ENCODE measurements at regions not wholly inside any gene's neighbourhood (a gene's known extent, or its start where the extent isn't known, plus 50 kb on each side); places are given as distances from the start of the nearest gene placed in this dataset.

DNA sequence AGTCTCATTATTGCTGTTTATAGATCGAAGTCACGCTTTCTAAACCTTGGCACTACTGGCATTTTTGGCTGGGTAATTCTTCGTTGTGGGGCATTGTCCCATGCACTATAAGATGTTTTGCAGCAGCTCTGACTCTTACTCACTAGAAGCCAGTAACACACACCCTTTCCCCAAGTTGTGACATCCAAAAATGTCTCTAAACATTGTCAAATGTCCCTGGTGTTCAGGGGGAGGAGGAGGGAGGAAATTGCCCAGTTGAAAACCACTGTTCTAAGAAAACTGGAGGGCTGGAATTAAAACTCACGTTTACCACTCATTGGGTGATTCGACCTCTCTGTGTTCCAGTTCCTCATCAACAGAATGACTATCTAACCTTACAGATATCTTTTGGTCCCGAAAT is 115.7 kb upstream of the KLF7 start:
- Histone ChIP-seq H3K27ac (ENCODE audit: extremely low read depth, low read depth, low read length) (no peak overlapping the region), H3K36me3 (ENCODE audit: control insufficient read depth, insufficient read depth, low read length) (no peaks in the 10 kb centered on the region), H3K27me3 (ENCODE audit: control insufficient read depth in 2 of 2, insufficient read depth in 2 of 2, low read length in 2 of 2) (no peaks in the 10 kb centered on the region), H3K9me1 (ENCODE audit: control insufficient read depth, insufficient read depth, low read length) (no peaks in the 10 kb centered on the region), H4K20me1 (replicated peaks; ENCODE audit: control insufficient read depth, insufficient read depth, low read length) (no peaks in the 10 kb centered on the region), H3K4me1 (replicated peaks in 1 of 2; ENCODE audit: control insufficient read depth in 2 of 2, insufficient read depth in 2 of 2, low read length in 2 of 2) (no peaks in the 10 kb centered on the region; a peak in 1 of 5 replicates), H3K9ac (ENCODE audit: insufficient read depth in 1 of 2, low read depth in 2 of 2, low read length in 2 of 2) (no peak overlapping the region), H2AFZ (ENCODE audit: low read depth, low read length) (no peak overlapping the region), H3K9me3 (replicated peaks; ENCODE audit: control insufficient read depth, insufficient read depth, low read depth, low read length) (no peaks in the 10 kb centered on the region), H3K4me2 (ENCODE audit: insufficient read depth, low read length) (no peak overlapping the region), H3K79me2 (ENCODE audit: control insufficient read depth, insufficient read depth, low read length) (no peaks in the 10 kb centered on the region), H3K4me3 (no peak overlapping the region)
- TF ChIP-seq KLF13 (tag; IDR thresholded peaks at IDR 0.05; ENCODE audit: borderline replicate concordance, low read depth) (no peak), ZNF124 (CRISPR knock-in tag; IDR thresholded peaks at IDR 0.05) (no peak), HNRNPLL (IDR thresholded peaks at IDR 0.05; ENCODE audit: low read depth, low read length, poor library complexity, severe bottlenecking) (no peak), ZBTB1 (CRISPR knock-in tag; IDR thresholded peaks at IDR 0.05; ENCODE audit: borderline replicate concordance, low read depth) (no peak), ARID2 (IDR thresholded peaks at IDR 0.05) (no peak), ZBTB17 (CRISPR knock-in tag; IDR thresholded peaks at IDR 0.05) (no peak)
- ChIA-PET POLR2A (interaction anchor here (0.8 kb wide), 1 partner anchor 366 kb away, joined by 4 read pairs; no protein-coding TSS in a partner anchor), CTCF (ENCODE audit: low intra/inter-chr PET ratio) (no interaction called here)
- in situ Hi-C loops (cut with MboI) = no loop called here
- 16% methylated on average over 6 of the region's 6 CpGs for WGBS (ENCODE audit: insufficient coverage, low coverage, missing lambda C conversion rate)
- intact Hi-C loops (cut with micrococcal nuclease) = no loop called here
- DNase-seq (ENCODE audit: extremely low read depth in 1 of 4, low spot score in 3 of 4) (no peak), ATAC-seq (no peak), FAIRE-seq (no peak)
- no TSS peak for BruUV-seq (replicated peaks)

DNA sequence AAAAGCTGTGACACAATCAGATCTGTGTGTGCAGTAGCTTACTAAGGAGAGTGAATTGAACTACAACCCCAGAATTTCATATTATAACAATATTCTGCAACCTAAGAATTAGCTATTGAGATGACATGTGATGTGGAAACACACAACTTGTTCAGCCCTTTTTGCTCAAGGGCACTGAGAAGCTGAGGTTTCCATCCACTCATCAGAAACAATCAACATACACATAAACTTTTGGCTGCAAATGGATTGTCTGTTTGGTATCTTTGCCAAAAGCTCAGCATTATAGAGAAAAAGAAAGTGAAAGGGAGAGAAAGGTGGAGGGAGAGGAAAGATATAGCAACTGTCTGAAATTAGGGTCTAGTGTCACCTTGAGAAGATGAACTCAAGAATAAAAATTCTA is 117.2 kb upstream of the KLF7 start:
- Histone ChIP-seq H3K27ac (ENCODE audit: extremely low read depth, low read depth, low read length) (no peak overlapping the region), H3K4me1 (replicated peaks in 1 of 2; ENCODE audit: control insufficient read depth in 2 of 2, insufficient read depth in 2 of 2, low read length in 2 of 2) (no peaks in the 10 kb centered on the region; a peak in 1 of 5 replicates), H4K20me1 (replicated peaks; ENCODE audit: control insufficient read depth, insufficient read depth, low read length) (no peaks in the 10 kb centered on the region), H3K27me3 (ENCODE audit: control insufficient read depth in 2 of 2, insufficient read depth in 2 of 2, low read length in 2 of 2) (no peaks in the 10 kb centered on the region), H3K4me2 (ENCODE audit: insufficient read depth, low read length) (no peak overlapping the region), H3K36me3 (ENCODE audit: control insufficient read depth, insufficient read depth, low read length) (no peaks in the 10 kb centered on the region), H3K9ac (ENCODE audit: insufficient read depth in 1 of 2, low read depth in 2 of 2, low read length in 2 of 2) (no peak overlapping the region), H2AFZ (ENCODE audit: low read depth, low read length) (no peak overlapping the region), H3K79me2 (ENCODE audit: control insufficient read depth, insufficient read depth, low read length) (no peaks in the 10 kb centered on the region), H3K4me3 (no peak overlapping the region), H3K9me3 (replicated peaks; ENCODE audit: control insufficient read depth, insufficient read depth, low read depth, low read length) (no peaks in the 10 kb centered on the region), H3K9me1 (ENCODE audit: control insufficient read depth, insufficient read depth, low read length) (no peaks in the 10 kb centered on the region)
- in situ Hi-C loops (cut with MboI) = no loop called here
- BruUV-seq (replicated peaks) = no TSS peak
- no peak for DNase-seq (ENCODE audit: extremely low read depth in 1 of 4, low spot score in 3 of 4)
- CTCF ChIA-PET (ENCODE audit: low intra/inter-chr PET ratio) = no interaction called here
- intact Hi-C loops (cut with micrococcal nuclease) = no loop called here
- ATAC-seq = no peak
- POLR2A ChIA-PET = no interaction called here
- no peak for FAIRE-seq
- TF ChIP-seq ZNF764 (CRISPR knock-in tag; IDR thresholded peaks at IDR 0.05; ENCODE audit: low read depth) (no peak), CBFA2T3 (IDR thresholded peaks at IDR 0.05) (no peak), SMARCA5 (IDR thresholded peaks at IDR 0.05) (no peak), SRSF9 (IDR thresholded peaks at IDR 0.05; ENCODE audit: borderline replicate concordance, low read depth, low read length) (no peak), ZNF75A (CRISPR knock-in tag; IDR thresholded peaks at IDR 0.05) (no peak), KLF13 (tag; IDR thresholded peaks at IDR 0.05; ENCODE audit: borderline replicate concordance, low read depth) (no peak), ZNF316 (IDR thresholded peaks at IDR 0.05) (no peak), GABPA (tag; conservative IDR thresholded peaks at IDR 0.05; ENCODE audit: low read depth) (no peak), ZNF778 (CRISPR knock-in tag; IDR thresholded peaks at IDR 0.05) (no peak), LARP7 (IDR thresholded peaks at IDR 0.05) (no peak)
- TF ChIP-seq, protein P1, sequence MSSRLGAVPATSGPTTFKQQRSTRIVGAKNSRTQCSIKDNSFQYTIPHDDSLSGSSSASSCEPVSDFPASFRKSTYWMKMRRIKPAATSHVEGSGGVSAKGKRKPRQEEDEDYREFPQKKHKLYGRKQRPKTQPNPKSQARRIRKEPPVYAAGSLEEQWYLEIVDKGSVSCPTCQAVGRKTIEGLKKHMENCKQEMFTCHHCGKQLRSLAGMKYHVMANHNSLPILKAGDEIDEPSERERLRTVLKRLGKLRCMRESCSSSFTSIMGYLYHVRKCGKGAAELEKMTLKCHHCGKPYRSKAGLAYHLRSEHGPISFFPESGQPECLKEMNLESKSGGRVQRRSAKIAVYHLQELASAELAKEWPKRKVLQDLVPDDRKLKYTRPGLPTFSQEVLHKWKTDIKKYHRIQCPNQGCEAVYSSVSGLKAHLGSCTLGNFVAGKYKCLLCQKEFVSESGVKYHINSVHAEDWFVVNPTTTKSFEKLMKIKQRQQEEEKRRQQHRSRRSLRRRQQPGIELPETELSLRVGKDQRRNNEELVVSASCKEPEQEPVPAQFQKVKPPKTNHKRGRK (tag; IDR thresholded peaks at IDR 0.05) = no peak

Measured in K562 (cell line).